GM18951 (cell line): ENCODE measurements at regions not wholly inside any gene's neighbourhood (a gene's known extent, or its start where the extent isn't known, plus 50 kb on each side); places are given as distances from the start of the nearest gene placed in this dataset.

ENCODE experiments used
- POLR2A ChIP-seq: IDR thresholded peaks from 4 replicates; pipeline ENCODE4 v1.6.1; 2011; ENCODE audit warnings: mild to moderate bottlenecking; ENCODE audit not compliant: insufficient read length, insufficient read depth; ENCODE audit errors: extremely low read depth
- in situ Hi-C: fragments of 300-500 bp; cut with MboI; formaldehyde crosslinking; loops from one replicate; pipeline ENCODE4 v1.12.0; 2022; ENCODE audit warnings: low sequenced_read_pairs, mixed read lengths, inconsistent platforms; ENCODE audit not compliant: unreplicated experiment

DNA sequence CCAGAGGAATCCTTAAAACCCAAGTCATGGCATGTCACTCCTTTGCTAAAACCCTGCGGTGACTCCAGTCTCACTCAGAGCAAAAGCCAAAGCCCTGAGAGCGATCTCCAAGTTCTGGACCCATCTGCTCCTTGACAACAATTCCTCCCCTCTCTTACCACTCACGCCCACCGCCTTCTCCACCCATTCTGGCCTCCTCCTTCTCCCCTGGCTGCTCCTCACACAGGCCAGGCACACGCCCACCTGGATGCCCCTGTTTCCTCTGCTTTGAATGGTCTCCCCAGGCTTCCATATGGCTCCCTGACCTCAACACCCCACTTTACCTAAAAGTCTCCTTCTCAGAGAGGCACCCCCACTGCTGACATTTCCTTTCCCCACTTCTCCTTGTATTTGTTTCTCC is 146.1 kb upstream of the LINGO1 start:
- TF ChIP-seq POLR2A: no peak
- in situ Hi-C loops: no loop called here

DNA sequence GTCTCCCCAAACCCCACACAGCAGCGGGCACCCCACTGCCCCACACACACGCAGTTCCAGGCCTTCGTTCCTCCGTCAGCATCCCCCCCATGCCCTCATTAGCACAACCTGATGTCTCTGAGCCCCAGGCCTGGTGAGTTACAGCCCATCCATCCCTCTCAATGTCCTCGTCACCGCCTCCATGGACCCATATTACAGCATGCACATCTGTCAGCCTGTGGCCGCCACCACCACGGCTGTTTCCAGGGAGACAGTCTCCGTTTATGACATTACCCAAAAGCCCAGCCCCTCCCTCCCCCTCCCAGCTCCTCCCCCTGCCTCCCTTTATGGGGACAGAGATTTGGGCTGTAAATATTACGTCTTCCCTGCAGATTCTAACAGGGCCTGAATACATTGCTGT is 143.1 kb upstream of the LINGO1 start:
- TF ChIP-seq POLR2A: no peak
- in situ Hi-C loops: no loop called here

- TF ChIP-seq POLR2A: no peak
- in situ Hi-C loops: no loop called here
Measured at GRCh38 chr15:77775373-77775772, 142.7 kb upstream of the LINGO1 start.

DNA sequence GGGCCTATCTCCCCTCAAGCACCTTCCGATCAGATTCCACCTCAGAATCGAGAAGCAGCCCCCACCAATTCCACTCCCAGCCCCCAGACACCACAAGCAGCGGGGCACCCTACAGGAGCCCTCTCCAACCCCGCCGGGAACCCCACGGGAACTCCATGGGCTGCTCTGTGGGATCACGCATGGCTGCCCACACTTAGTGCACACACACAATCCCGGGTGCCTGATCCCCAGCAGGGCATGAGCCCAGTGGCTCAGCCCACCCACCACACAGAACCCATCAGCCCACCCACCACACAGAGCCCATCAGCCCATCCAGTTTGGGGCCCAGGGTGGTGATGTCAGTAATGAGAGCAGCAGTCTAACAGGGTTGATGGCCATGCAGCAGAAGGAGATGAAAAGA is 141.6 kb upstream of the LINGO1 start:
- TF ChIP-seq POLR2A: no peak
- in situ Hi-C loops: no loop called here

GRCh38 chr15:77773903-77774302 is 141.2 kb upstream of the LINGO1 start:
- in situ Hi-C loops: no loop called here

GRCh38 chr15:77772641-77773402 is 140.1 kb upstream of the LINGO1 start:
- in situ Hi-C loops: no loop called here

More at GRCh38 chr15:77773903-77774302, 141.2 kb upstream of the LINGO1 start:
- TF ChIP-seq POLR2A: no peak

GRCh38 chr15:77771616-77772015 is 138.9 kb upstream of the LINGO1 start:
- in situ Hi-C loops: no loop called here
- no peak for TF ChIP-seq POLR2A

More at GRCh38 chr15:77772641-77773402, 140.1 kb upstream of the LINGO1 start:
- TF ChIP-seq POLR2A: no peak

DNA sequence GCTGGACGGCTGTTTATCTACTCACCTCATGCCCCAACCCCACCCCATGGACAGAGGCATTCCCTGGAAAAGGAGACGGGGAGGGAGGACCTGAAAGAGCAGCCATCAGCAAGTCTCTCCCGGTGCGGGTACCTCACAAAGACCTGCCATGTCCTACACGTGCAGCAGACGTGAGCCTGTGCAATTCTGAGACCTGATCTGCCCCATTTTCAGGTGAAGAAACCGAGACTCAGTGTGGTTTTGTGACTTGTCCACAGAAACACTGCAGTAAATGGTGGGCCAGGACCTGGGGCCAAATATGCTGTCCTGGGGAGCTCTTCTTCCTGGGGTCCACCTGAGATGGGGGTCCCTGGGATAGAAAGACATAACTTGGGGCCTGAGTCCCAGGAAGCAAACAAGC is 137.0 kb upstream of the LINGO1 start:
- in situ Hi-C loops: no loop called here
- TF ChIP-seq POLR2A: no peak

- no peak for TF ChIP-seq POLR2A
- in situ Hi-C loops: no loop called here
Measured at GRCh38 chr15:77768521-77769078, 135.9 kb upstream of the LINGO1 start.

DNA sequence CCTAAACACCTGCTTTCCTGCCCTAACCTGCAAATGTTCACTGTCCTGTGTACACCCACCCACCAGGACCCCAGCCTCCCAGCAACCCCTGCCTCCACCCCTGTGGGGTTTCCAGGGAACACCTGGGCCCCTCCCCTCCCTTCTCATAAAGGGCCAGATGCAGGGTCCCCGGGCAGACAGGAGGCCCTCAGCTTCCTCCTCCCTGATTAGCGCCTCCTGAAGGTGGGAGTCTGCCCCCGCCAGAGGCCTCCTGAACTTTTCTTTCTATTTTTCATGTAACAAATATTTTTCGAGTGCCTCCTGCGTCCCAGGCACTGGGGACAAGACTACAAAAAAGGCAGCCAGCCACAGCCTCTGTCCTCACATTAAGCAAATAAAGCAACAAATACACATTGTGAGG is 135.4 kb upstream of the LINGO1 start:
- in situ Hi-C loops: no loop called here
- TF ChIP-seq POLR2A: no peak

- in situ Hi-C loops: no loop called here
Measured at GRCh38 chr15:77764095-77764494, 131.4 kb upstream of the LINGO1 start.

GRCh38 chr15:77762747-77763355 is 130.1 kb upstream of the LINGO1 start:
- in situ Hi-C loops: no loop called here
- no peak for TF ChIP-seq POLR2A

More at GRCh38 chr15:77764095-77764494, 131.4 kb upstream of the LINGO1 start:
- TF ChIP-seq POLR2A: no peak

DNA sequence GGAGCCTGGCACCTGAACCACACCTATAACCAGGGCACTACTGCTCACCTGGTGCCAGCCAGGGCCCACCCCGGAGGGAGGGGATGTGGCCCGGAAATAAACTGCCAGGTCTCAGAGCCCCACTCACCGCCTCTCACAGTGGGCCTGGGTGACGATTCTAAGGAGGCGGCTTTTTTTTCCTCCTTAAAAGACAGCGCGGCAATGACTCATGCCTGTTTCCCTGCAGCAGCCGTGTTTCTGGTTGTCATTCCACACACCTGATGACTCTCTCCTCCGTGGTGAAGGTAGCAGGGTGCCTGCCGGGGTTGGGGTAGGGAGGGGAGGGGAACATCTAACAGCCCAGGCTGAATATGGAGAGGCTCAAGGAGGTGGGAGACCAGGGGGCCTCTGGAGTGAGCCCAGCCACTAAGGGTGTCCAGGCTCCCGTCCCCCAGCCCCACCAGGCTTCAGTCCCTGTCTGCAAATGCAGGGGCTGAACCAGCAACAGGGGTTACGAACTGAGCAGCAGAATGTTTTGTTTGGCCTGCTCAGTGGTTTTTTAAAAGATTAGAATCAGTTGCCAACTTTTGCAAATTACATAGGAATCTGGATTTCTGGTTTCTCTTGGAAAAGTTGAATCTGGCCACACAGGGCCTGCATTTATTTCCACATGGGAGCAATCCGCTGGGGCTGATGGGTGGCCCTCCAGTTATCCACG is 127.3 kb upstream of the LINGO1 start:
- no peak for TF ChIP-seq POLR2A
- in situ Hi-C loops: no loop called here
